ENCODE measurements at regions not wholly inside any gene's neighbourhood (a gene's known extent, or its start where the extent isn't known, plus 50 kb on each side); places are given as distances from the start of the nearest gene placed in this dataset.

- no peak for DNase-seq
Measured at GRCh38 chr21:23496729-23497128, 2110.6 kb downstream of the MRPL39 start.

- DNase-seq: no peak
Measured at GRCh38 chr21:23488245-23488644, 2119.0 kb downstream of the MRPL39 start.

GRCh38 chr21:23480591-23481270 lies 2126.6 kb downstream of the MRPL39 start:
- no peak for DNase-seq

GRCh38 chr21:23478381-23478780 lies 2128.9 kb downstream of the MRPL39 start:
- no peak for DNase-seq

GRCh38 chr21:23475281-23476219 lies 2131.7 kb downstream of the MRPL39 start:
- DNase-seq: no peak

- DNase-seq: no peak
Measured at GRCh38 chr21:23471877-23472276, 2135.4 kb downstream of the MRPL39 start.

GRCh38 chr21:23463365-23463764 lies 2143.9 kb downstream of the MRPL39 start:
- DNase-seq: no peak

- DNase-seq: no peak
Measured at GRCh38 chr21:23455676-23456075, 2151.6 kb downstream of the MRPL39 start.

- DNase-seq: no peak
Measured at GRCh38 chr21:23452384-23453083, 2154.7 kb downstream of the MRPL39 start.

GRCh38 chr21:23445307-23445706 lies 2162.0 kb downstream of the MRPL39 start:
- DNase-seq: no peak

- DNase-seq: no peak
Measured at GRCh38 chr21:23438081-23438480, 2169.2 kb downstream of the MRPL39 start.

GRCh38 chr21:23402929-23403520 lies 2204.3 kb downstream of the MRPL39 start:
- no peak for DNase-seq

GRCh38 chr21:23401278-23401677 lies 2206.0 kb downstream of the MRPL39 start:
- DNase-seq: no peak

GRCh38 chr21:23398726-23399125 lies 2208.6 kb downstream of the MRPL39 start:
- no peak for DNase-seq

GRCh38 chr21:23394458-23394857 lies 2212.8 kb downstream of the MRPL39 start:
- no peak for DNase-seq

GRCh38 chr21:23384679-23385078 lies 2222.6 kb downstream of the MRPL39 start:
- no peak for DNase-seq

- no peak for DNase-seq
Measured at GRCh38 chr21:23374155-23374554, 2233.1 kb downstream of the MRPL39 start.

GRCh38 chr21:23356905-23357304 lies 2250.4 kb downstream of the MRPL39 start:
- DNase-seq: no peak

- no peak for DNase-seq
Measured at GRCh38 chr21:23316190-23316589, 2291.1 kb downstream of the MRPL39 start.

GRCh38 chr21:23308741-23309140 lies 2298.5 kb downstream of the MRPL39 start:
- DNase-seq: no peak

GRCh38 chr21:23307065-23307464 lies 2300.2 kb downstream of the MRPL39 start:
- no peak for DNase-seq

- DNase-seq: no peak
Measured at GRCh38 chr21:23292292-23292691, 2294.1 kb downstream of the NCAM2 start.

- no peak for DNase-seq
Measured at GRCh38 chr21:23281917-23282316, 2283.7 kb downstream of the NCAM2 start.

Measured in CD4-positive, alpha-beta T cell treated with Interferon alpha-2 for 1 hour (primary cell).